ENCODE measurements at regions not wholly inside any gene's neighbourhood (a gene's known extent, or its start where the extent isn't known, plus 50 kb on each side); places are given as distances from the start of the nearest gene placed in this dataset.

DNA sequence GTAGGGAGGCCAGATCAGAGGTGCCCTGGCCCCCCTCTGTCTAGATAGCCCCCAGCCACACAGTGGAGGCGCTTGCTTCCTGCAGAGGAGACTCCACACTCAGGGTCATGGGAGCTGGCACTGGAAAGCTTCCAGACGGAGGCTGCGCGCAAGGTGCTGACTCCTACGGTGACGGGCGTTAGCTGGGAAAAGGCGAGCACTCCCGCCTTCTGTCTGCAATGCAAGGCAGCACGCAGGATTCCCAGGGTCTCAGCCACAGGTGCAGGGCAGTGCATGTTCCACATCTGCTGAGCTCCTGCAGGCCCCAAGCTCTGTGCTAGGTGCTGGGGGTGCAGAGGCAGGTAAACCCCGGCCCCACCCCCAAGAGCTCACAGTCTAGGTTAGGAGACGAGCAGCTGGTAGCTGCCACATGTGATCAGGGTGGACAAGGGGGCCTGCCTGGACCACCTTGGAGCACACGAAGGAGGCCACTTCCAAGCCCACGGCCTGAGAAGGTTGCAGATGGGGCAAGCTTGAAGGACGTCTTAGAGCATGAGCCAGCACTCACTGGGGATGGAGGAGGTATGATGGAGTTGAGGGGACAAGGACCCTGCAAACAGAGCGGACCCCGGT lies 310.9 kb upstream of the DIO3 start:
- H3F3A ChIP-seq (ENCODE audit: insufficient read depth): no peaks in the 10 kb centered on the region
- no peak overlapping the region for H3K9ac ChIP-seq
- no peak overlapping the region for H3K4me3 ChIP-seq
- 67 to 68% methylated on average over 17 of the region's 17 CpGs for WGBS, 2 experiments (ENCODE audit: low coverage in 1 of 2, low lambda C conversion rate in 2 of 2, missing lambda C conversion rate in 2 of 2)
- 0 out of 2 replicates have a peak, but pooled peaks cover 7% of the 10 kb centered on the region for H3K27me3 ChIP-seq (replicated peaks; ENCODE audit: insufficient read depth)
- no peaks in the 10 kb centered on the region for H3K79me2 ChIP-seq (ENCODE audit: insufficient read depth)
- no peaks in the 10 kb centered on the region for H3K9me3 ChIP-seq (ENCODE audit: low read depth)
- TF ChIP-seq EZH2phosphoT487 (IDR thresholded peaks at IDR 0.05; ENCODE audit: insufficient read depth, low read depth) (no peak), EZH2 (IDR thresholded peaks at IDR 0.05; ENCODE audit: insufficient read depth, poor library complexity, severe bottlenecking) (no peak)
- no peaks in the 10 kb centered on the region for H3K4me1 ChIP-seq (ENCODE audit: insufficient read depth)
- H3K36me3 ChIP-seq (ENCODE audit: low read depth): no peaks in the 10 kb centered on the region
- no peak overlapping the region for H3K4me2 ChIP-seq (ENCODE audit: unreplicated experiment)
- H3K27ac ChIP-seq: no peak overlapping the region
- in situ Hi-C loops (cut with MboI): no loop called here
- H2AFZ ChIP-seq: no peak overlapping the region
- H4K20me1 ChIP-seq (ENCODE audit: insufficient read depth): no peaks in the 10 kb centered on the region
- no peaks in the 10 kb centered on the region for H3K9me2 ChIP-seq (ENCODE audit: insufficient read depth)
- no peak for DNase-seq

DNA sequence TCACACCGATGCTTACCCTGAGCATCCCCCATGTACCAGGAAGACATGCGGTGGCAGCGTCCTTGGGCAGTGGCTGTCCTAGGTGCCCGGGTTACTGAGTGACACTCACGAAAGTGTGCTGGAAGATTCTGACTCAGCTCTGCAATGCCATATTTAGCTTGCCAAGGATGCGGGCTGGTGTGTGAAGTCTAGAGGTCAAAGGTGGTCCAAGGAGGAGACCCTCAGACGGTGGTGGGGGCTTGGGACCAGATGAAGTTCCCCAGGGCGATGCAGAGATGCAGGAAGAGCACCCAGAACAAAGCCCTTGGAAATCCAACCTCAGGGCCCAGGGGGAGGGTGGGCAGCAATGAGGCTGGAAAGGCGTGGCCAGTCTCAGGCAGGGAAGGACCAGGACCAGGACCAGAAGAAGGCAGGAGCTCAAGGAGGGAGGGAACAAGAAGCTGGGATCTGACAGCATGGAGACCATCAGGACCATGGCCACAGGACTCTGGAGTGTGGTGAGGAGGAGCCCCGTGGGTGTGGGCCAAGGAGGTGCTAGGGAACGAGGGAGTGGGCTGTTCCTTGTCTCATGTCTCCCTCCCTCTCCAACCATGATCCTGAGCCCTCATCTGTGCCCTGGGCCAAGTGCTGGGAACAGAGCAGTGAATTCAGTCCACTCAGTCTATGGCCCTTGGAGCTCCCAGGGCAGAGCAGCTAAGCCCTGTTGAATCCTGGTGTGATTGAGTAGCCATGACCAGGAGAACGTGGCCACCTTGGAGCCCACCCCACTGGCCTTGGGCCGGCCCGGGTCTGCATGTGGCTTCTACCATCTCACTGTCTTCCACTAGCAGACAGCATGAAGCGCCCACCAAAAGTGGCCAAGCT lies 310.1 kb upstream of the DIO3 start:
- no peaks in the 10 kb centered on the region for H3K9me2 ChIP-seq (ENCODE audit: insufficient read depth)
- H3K4me1 ChIP-seq (ENCODE audit: insufficient read depth): no peaks in the 10 kb centered on the region
- H3K27me3 ChIP-seq (replicated peaks; ENCODE audit: insufficient read depth): 0 out of 2 replicates have a peak, but pooled peaks cover 7% of the 10 kb centered on the region
- no peak for DNase-seq
- H3K36me3 ChIP-seq (ENCODE audit: low read depth): no peaks in the 10 kb centered on the region
- no peak for TF ChIP-seq EZH2phosphoT487 (IDR thresholded peaks at IDR 0.05; ENCODE audit: insufficient read depth, low read depth)
- TF ChIP-seq EZH2 (IDR thresholded peaks at IDR 0.05; ENCODE audit: insufficient read depth, poor library complexity, severe bottlenecking): no peak
- in situ Hi-C loops (cut with MboI): no loop called here
- no peak overlapping the region for H2AFZ ChIP-seq
- H3K79me2 ChIP-seq (ENCODE audit: insufficient read depth): no peaks in the 10 kb centered on the region
- WGBS, 2 experiments (ENCODE audit: low coverage in 1 of 2, low lambda C conversion rate in 2 of 2, missing lambda C conversion rate in 2 of 2): 65 to 76% methylated on average over 14 to 15 of the region's 15 CpGs
- H4K20me1 ChIP-seq (ENCODE audit: insufficient read depth): no peaks in the 10 kb centered on the region
- H3F3A ChIP-seq (ENCODE audit: insufficient read depth): no peaks in the 10 kb centered on the region
- no peak overlapping the region for H3K9ac ChIP-seq
- no peak overlapping the region for H3K4me3 ChIP-seq
- no peaks in the 10 kb centered on the region for H3K9me3 ChIP-seq (ENCODE audit: low read depth)
- no peak overlapping the region for H3K27ac ChIP-seq
- H3K4me2 ChIP-seq (ENCODE audit: unreplicated experiment): no peak overlapping the region

DNA sequence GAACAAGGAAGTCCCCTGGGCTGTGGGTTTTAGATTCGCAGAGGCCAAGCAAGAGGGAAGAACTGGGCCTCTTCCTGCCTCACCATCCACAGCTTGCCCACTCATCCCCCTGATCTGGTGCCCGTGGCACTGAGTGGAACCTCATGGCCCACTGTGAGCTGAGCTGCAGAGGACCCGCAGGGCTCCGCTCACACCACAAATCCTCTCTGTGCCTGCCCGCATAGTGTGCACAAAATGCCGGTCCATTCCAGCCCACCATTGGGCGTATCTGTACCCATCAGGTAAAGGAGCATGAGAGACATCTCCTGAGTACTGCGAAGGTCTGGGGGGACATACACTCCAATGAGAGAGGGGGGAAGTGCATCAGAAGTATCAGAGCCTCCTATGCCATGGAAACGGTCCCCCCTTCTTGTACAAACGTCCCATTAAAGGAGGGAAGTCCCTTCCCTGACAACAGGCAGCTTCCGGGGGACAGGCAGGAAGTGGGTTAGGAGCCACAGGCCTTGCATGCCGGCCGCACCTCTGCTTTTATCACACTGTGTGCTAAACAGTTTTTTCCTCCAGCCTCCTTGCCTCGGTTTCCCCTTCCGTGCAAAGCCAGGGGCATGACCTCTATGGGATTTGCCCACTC lies 309.4 kb upstream of the DIO3 start:
- Histone ChIP-seq H3K4me1 (ENCODE audit: insufficient read depth) (no peaks in the 10 kb centered on the region), H3K9ac (no peak overlapping the region), H3K27ac (no peak overlapping the region), H3F3A (ENCODE audit: insufficient read depth) (no peaks in the 10 kb centered on the region), H3K79me2 (ENCODE audit: insufficient read depth) (no peaks in the 10 kb centered on the region), H3K27me3 (replicated peaks; ENCODE audit: insufficient read depth) (0 out of 2 replicates have a peak, but pooled peaks cover 12% of the 10 kb centered on the region), H3K9me3 (ENCODE audit: low read depth) (no peaks in the 10 kb centered on the region), H3K4me2 (ENCODE audit: unreplicated experiment) (no peak overlapping the region), H3K36me3 (ENCODE audit: low read depth) (no peaks in the 10 kb centered on the region), H2AFZ (no peak overlapping the region), H3K4me3 (no peak overlapping the region), H3K9me2 (ENCODE audit: insufficient read depth) (no peaks in the 10 kb centered on the region), H4K20me1 (ENCODE audit: insufficient read depth) (no peaks in the 10 kb centered on the region)
- in situ Hi-C loops (cut with MboI): no loop called here
- DNase-seq: no peak
- TF ChIP-seq EZH2 (IDR thresholded peaks at IDR 0.05; ENCODE audit: insufficient read depth, poor library complexity, severe bottlenecking) (no peak), EZH2phosphoT487 (IDR thresholded peaks at IDR 0.05; ENCODE audit: insufficient read depth, low read depth) (no peak)
- 64 to 74% methylated on average over 15 of the region's 15 CpGs for WGBS, 2 experiments (ENCODE audit: low coverage in 1 of 2, low lambda C conversion rate in 2 of 2, missing lambda C conversion rate in 2 of 2)

DNA sequence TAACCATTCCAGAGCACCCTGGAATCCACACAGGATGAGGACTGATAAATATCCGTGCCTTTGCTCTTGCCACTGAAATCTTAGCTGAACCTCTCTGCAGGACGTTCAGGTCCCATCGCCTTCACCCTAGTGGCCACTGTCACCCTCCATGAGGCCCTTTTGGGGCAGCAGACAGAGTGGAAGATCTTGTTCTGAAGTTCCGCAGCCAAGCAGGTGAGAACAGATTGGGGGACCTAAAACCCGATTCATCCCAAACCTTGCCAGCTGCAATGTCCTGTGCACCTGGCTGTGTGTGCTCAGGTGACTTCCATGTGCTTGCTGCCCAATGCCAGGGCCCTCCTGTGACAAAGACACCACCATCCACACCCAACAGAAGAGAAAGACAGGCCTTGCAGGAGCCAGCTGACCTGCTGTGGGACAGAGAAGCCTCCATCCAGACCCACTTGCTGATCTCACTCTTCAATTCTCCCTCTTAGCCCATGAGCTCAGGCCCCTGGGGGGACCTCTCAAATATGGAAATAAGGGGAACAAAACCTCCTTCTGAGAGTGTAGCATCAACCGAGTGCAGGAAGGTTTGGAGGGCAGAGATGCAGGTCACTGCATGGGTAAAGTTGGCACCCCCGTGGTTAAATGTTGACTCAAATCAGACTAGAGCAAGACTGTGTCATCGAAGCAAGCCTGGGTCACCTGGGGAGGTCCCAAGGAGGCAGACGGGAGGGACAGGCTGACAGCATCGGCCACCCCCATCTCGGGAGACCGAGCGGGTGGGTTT lies 308.7 kb upstream of the DIO3 start:
- 66 to 75% methylated on average over 13 of the region's 13 CpGs for WGBS, 2 experiments (ENCODE audit: low coverage in 1 of 2, low lambda C conversion rate in 2 of 2, missing lambda C conversion rate in 2 of 2)
- no peaks in the 10 kb centered on the region for H3F3A ChIP-seq (ENCODE audit: insufficient read depth)
- in situ Hi-C loops (cut with MboI): no loop called here

More for the DNA sequence above, 308.7 kb upstream of the DIO3 start:
- H3K4me1 ChIP-seq (ENCODE audit: insufficient read depth): no peaks in the 10 kb centered on the region
- no peak overlapping the region for H3K27ac ChIP-seq
- H3K79me2 ChIP-seq (ENCODE audit: insufficient read depth): no peaks in the 10 kb centered on the region
- no peaks in the 10 kb centered on the region for H3K9me2 ChIP-seq (ENCODE audit: insufficient read depth)
- no peak overlapping the region for H3K9ac ChIP-seq
- no peak overlapping the region for H3K4me2 ChIP-seq (ENCODE audit: unreplicated experiment)
- no peak for DNase-seq
- no peaks in the 10 kb centered on the region for H3K36me3 ChIP-seq (ENCODE audit: low read depth)
- TF ChIP-seq EZH2 (IDR thresholded peaks at IDR 0.05; ENCODE audit: insufficient read depth, poor library complexity, severe bottlenecking) (no peak), EZH2phosphoT487 (IDR thresholded peaks at IDR 0.05; ENCODE audit: insufficient read depth, low read depth) (no peak)
- H3K27me3 ChIP-seq (replicated peaks; ENCODE audit: insufficient read depth): 0 out of 2 replicates have a peak, but pooled peaks cover 15% of the 10 kb centered on the region
- H2AFZ ChIP-seq: no peak overlapping the region
- no peak overlapping the region for H3K4me3 ChIP-seq
- no peaks in the 10 kb centered on the region for H4K20me1 ChIP-seq (ENCODE audit: insufficient read depth)
- no peaks in the 10 kb centered on the region for H3K9me3 ChIP-seq (ENCODE audit: low read depth)
